AG04449 (cell line): ENCODE measurements at regions not wholly inside any gene's neighbourhood (a gene's known extent, or its start where the extent isn't known, plus 50 kb on each side); places are given as distances from the start of the nearest gene placed in this dataset.

Experiments
- CTCF ChIA-PET: fragments of 350-600 bp; formaldehyde crosslinking; extraction: SDS; loops from one replicate; lab custom pipeline; 2021; ENCODE audit warnings: antibody characterized with exemption; lab: Yijun Ruan, JAX
- POLR2A ChIA-PET: fragments of 400-600, 350-600 bp; formaldehyde crosslinking; extraction: SDS; loops from one replicate; lab custom pipeline; 2020; ENCODE audit warnings: antibody characterized with exemption, inconsistent platforms; lab: Yijun Ruan, JAX
- DNase-seq: peaks from one replicate; pipeline ENCODE4 v3.0.0-alpha.2; 2010; ENCODE audit warnings: low read depth, low spot score
- H3K4me3 ChIP-seq: 2 replicates; pipeline ENCODE4 v1.5.1; 2011; ENCODE audit warnings: low read depth, mild to moderate bottlenecking, control low read depth, low read length
- CTCF ChIP-seq: IDR thresholded peaks from one replicate; pipeline ENCODE4 v1.5.1; 2011; ENCODE audit warnings: mild to moderate bottlenecking, moderate library complexity, low read length, control low read depth, inconsistent platforms; ENCODE audit not compliant: insufficient read depth; ENCODE audit errors: missing control alignments

GRCh38 chr21:34307991-34308532, 55.7 kb upstream of the KCNE2 start:
- POLR2A ChIA-PET = no interaction called here
- TF ChIP-seq CTCF = no peak
- CTCF ChIA-PET = no interaction called here
- H3K4me3 ChIP-seq = no peak overlapping the region
- DNase-seq = no peak

GRCh38 chr21:34311561-34312330, 52.1 kb upstream of the KCNE2 start:
- H3K4me3 ChIP-seq = no peak overlapping the region
- ChIA-PET CTCF (no interaction called here), POLR2A (no interaction called here)
- no peak for TF ChIP-seq CTCF
- no peak for DNase-seq

- POLR2A ChIA-PET = interaction anchor here (0.6 kb wide), 1 partner anchor 20 kb away, joined by 3 read pairs; no protein-coding TSS in a partner anchor
- no peak for DNase-seq
- no peak for TF ChIP-seq CTCF
Observed at GRCh38 chr21:34313116-34313515, 50.7 kb upstream of the KCNE2 start.

More at GRCh38 chr21:34313116-34313515, 50.7 kb upstream of the KCNE2 start:
- no peak overlapping the region for H3K4me3 ChIP-seq
- CTCF ChIA-PET = interaction anchor here (1.2 to 1.4 kb wide), 2 partner anchors 49 to 55 kb away, joined by 3 read pairs; no protein-coding TSS in a partner anchor
